ENCODE measurements at regions not wholly inside any gene's neighbourhood (a gene's known extent, or its start where the extent isn't known, plus 50 kb on each side); places are given as distances from the start of the nearest gene placed in this dataset.

- in situ Hi-C loops (cut with HindIII; ENCODE audit: low sequenced_read_pairs), result loop anchor here (10.0 kb wide), 1 partner anchor 47 kb away; no protein-coding TSS in a partner anchor
These were observed 120.5 kb upstream of the NCOR2 start for GRCh38 chr12:124687917-124688316.

DNA sequence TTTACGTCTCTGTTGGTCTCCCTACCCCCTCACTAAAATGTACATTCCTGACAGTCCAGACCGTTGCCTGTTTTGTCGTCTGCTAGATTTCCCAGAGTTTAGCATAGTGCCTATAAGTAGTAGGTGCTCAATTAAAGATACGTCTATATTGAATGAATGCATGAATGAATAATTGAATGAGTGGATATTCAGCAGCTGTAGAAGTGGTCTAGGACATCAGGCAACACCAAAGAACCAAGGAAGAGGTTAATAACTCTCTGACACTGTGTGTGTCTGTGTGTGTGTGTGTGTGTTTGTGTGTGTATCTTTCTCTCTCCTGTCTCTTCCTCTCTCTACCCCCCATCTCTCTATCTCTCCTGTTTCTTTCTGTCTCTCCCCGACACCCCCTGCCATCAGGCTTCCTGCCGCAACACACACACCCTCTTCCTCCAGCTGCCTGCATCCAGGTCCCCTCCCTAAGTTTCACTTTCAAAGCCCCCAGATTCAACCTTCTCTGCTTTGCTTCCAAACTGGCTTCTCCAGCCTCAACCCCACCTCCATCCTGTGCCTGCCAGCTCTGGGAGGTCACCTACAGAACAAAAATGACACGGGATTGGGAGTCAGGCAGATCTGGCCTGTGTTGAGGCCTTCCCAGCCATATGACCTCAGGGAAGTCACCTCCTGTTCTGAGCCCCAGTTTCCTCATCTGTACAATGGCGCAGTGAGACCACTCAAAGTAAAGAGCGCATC lies 119.9 kb upstream of the NCOR2 start:
- in situ Hi-C loops (cut with HindIII; ENCODE audit: low sequenced_read_pairs), result loop anchor here (10.0 kb wide), 1 partner anchor 47 kb away; no protein-coding TSS in a partner anchor

GRCh38 chr12:124686370-124687173 lies 119.2 kb upstream of the NCOR2 start:
- in situ Hi-C loops (cut with HindIII; ENCODE audit: low sequenced_read_pairs), result loop anchor here (10.0 kb wide), 1 partner anchor 48 kb away; no protein-coding TSS in a partner anchor

- in situ Hi-C loops (cut with HindIII; ENCODE audit: low sequenced_read_pairs), result loop anchor here (10.0 kb wide), 1 partner anchor 49 kb away; no protein-coding TSS in a partner anchor
These were observed 118.4 kb upstream of the NCOR2 start for GRCh38 chr12:124685689-124686369.

- in situ Hi-C loops (cut with HindIII; ENCODE audit: low sequenced_read_pairs), result loop anchor here (10.0 kb wide), 1 partner anchor 50 kb away; no protein-coding TSS in a partner anchor
These were observed 117.7 kb upstream of the NCOR2 start for GRCh38 chr12:124684971-124685688.

DNA sequence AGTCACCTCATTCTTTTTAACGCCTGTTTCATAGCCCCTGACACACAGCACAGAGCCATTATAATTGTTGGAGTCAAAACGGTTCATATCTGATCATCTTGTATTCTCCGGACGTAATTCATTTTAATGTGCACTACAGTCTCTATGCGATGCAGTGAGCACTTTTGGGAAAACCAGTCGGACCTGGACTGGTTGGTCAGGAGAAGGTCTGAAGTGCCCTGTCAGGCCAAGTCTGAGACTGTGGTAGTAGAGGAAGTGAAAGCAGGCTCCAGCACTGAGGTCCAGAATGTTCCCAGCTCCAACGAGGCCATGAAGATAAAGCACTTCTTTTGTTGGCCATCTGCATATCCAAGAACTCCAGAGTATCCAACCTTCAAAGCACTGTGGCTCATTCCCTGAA lies 117.1 kb upstream of the NCOR2 start:
- in situ Hi-C loops (cut with HindIII; ENCODE audit: low sequenced_read_pairs), result loop anchor here (10.0 kb wide), 1 partner anchor 50 kb away; no protein-coding TSS in a partner anchor

- in situ Hi-C loops (cut with HindIII; ENCODE audit: low sequenced_read_pairs), result loop anchor here (10.0 kb wide), 1 partner anchor 51 kb away; no protein-coding TSS in a partner anchor
These were observed 116.0 kb upstream of the NCOR2 start for GRCh38 chr12:124683152-124684124.

GRCh38 chr12:124682425-124683151 lies 115.2 kb upstream of the NCOR2 start:
- in situ Hi-C loops (cut with HindIII; ENCODE audit: low sequenced_read_pairs), result loop anchor here (10.0 kb wide), 1 partner anchor 52 kb away; no protein-coding TSS in a partner anchor

DNA sequence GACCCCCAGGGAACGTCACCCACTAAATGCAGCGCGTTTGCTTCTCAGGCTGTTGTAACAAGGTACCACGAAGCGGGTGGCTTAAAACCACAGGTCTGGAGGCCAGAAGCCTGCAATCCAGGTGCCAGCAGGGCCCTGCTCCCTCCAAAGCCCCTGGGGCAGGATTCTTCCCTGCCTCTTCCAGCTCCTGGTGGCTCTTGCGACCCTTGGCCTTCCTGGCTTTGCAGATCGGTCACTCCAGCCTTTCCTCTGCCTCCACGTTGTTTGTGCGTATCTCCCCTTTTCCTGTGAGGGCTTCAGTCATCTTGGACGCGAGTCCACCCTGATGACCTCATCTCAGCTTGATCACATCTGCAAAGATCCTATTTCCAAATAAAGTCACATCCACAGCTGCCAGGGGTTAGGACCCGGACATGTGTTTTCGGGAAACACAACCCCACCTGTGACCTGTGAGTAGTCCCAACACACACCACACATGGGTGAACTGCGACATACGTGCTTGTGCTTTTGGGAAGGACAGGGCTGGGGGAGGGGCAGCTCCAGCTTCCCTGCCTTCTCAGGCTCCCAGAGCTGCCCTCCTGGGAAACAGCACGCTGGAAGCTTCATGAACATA lies 114.5 kb upstream of the NCOR2 start:
- in situ Hi-C loops (cut with HindIII; ENCODE audit: low sequenced_read_pairs), result loop anchor here (10.0 kb wide), 1 partner anchor 53 kb away; no protein-coding TSS in a partner anchor

DNA sequence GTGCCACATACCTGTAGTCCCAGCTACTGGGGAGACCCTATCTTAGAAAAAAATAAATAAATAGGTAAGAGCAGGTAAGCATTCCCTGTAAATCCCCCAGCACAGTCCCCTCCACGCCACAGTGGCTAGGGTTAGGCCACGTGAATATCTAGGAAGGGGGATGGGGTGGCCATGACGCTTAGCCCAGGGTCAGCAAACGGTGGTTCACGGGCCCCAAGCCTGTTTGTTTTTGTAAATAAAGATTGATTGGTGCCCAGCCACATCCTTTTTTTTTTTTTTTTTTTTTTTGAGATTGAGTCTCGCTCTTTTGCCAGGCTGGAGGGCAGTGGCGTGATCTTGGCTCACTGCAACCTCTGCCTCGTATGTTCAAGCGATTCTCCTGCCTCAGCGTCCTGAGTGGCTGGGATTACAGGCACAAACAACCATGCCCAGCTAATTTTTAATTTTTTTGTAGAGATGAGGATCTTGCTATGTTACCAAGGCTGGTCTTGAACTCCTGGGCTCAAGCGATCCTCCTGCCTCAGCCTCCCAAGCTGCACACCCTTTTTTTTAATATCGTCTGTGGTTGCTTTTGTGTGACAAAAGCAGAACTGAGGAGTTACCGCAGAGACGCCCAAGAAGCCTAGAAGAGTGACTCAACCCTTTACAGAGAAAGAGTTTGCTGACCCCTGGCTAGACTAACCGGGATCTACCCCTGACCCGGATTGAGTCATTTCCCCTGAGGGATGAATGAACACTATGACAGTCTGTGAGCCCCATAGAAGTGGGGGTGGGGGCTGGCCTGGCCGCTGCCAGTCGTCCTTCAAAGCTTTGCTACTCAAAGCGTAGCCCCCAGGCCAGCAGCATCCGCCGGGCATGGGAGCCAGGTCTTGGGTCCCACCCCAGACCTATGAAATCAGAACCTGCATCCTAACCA lies 113.7 kb upstream of the NCOR2 start:
- in situ Hi-C loops (cut with HindIII; ENCODE audit: low sequenced_read_pairs), result loop anchor here (10.0 kb wide), 1 partner anchor 54 kb away; no protein-coding TSS in a partner anchor

DNA sequence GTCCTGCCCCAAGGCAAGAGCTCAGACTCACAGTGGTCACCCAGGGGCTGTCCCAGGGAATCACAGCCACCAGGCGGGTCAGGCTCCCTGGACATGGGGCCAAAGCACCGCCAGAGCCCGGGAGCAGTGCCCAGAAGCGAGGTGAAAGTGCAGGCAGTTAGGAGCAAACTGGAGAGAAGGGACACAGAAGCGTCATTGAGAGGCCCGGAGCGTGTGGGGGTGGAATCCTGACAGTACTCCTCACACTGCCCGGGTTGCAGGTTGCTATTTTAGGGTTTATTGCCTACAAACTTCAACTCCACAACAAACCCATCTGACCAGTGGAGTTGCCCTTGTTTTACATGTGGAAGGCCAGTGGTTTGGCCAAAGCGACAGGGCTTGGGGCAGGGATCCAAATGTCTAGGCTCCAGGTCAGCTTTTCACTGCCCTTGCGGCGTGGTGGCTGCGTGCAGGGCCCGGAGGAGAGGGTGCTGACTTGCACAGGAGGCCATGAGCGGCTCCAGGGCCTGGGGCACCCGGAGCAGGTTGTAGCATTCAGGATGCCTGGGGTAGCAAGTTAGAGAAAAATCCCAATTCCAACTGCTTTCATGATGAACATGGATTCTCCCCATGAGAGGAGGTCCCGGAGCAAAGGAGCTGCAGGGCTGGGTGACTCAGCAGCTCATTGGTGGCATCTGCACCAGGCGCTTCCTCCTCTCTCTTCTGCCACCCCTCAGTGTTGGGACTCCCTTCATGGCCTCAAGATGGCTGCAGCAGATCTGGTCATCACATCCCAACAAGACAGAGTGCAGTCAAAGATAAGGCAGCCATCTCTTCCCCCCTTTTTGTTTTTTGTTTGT lies 112.3 kb upstream of the NCOR2 start:
- in situ Hi-C loops (cut with HindIII; ENCODE audit: low sequenced_read_pairs), result loop anchor here (10.0 kb wide), 1 partner anchor 55 kb away; no protein-coding TSS in a partner anchor

GRCh38 chr12:124679047-124679446 lies 111.6 kb upstream of the NCOR2 start:
- in situ Hi-C loops (cut with HindIII; ENCODE audit: low sequenced_read_pairs), result no loop called here

DNA sequence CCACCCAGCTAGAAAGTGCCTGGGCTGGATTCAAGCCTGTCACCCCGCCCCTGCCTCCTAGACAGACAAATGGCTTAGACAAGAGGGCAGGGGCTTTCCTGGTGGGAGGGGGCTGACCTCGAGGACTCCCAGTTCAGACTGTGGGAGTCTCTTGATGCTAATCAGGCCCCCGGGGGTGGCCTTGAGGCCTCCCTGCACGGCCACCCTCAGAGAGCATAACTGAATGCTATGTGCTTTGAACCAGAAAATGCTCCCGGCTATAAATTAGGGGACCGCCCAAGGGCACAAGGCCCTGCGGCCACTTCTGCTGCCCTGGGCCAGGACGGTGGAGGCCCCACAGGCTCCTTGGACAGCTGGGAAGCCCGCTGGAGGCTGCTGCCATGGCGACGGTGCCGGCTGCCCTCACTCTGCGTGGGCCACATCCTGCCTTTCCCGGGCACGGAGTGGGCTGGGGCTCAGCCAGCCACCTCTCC lies 111.0 kb upstream of the NCOR2 start:
- in situ Hi-C loops (cut with HindIII; ENCODE audit: low sequenced_read_pairs), result no loop called here

DNA sequence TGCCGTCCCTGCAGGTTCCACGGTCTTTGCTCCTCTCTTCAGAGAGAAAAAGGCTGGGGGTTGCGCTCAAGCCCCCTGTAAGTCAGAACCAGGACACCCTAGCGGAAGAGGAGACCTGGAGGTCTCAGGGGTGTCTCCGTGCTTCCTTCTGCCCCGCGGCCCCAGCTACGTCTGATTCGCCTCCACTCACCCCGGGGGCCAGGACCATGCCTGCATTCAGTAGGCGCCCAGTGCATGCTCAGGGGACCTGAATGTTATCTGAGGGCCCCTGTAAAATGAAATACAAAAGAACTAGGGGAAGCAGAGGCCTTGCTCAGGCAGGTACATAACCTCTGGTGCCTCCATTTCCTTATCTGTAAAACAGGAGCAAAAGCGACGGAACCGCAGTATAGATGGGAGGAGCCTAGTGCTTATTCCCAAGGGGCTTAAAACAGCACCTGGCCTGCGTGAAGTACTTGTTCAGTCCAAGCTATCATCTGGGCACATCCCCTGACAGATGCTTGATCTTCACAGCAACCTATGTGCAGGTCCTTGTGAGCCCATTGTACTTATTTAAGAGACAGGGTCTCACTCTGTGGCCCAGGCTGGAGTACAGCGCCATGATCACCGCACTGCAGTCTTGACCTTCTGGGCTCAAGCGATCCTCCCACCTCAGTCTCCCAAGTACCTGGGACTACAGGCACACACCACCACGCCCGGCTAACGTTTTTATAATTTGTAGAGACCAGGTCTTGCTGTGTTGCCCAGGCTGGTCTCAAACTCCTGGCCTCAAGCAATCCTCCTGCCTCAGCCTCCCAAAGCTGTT lies 110.3 kb upstream of the NCOR2 start:
- in situ Hi-C loops (cut with HindIII; ENCODE audit: low sequenced_read_pairs), result no loop called here
